GM12892 (cell line): ENCODE measurements at regions not wholly inside any gene's neighbourhood (a gene's known extent, or its start where the extent isn't known, plus 50 kb on each side); places are given as distances from the start of the nearest gene placed in this dataset.

Experiments used
- DNase-seq: peaks from one replicate; pipeline ENCODE4 v3.0.0; 2011; ENCODE audit not compliant: insufficient read length
- FAIRE-seq: peaks from 2 replicates; lab custom pipeline; 2011; peaks lifted over from hg19 to GRCh38; lab: Jason Lieb, UNC
- POLR2A ChIP-seq: IDR thresholded peaks from 2 replicates; pipeline ENCODE4 v1.6.1; 2011; ENCODE audit warnings: low read depth, low read length, control low read depth
- POLR2AphosphoS5 ChIP-seq: IDR thresholded peaks from 2 replicates; pipeline ENCODE4 v1.6.1; 2011; ENCODE audit warnings: low read depth, low read length, control low read depth
- TAF1 ChIP-seq: IDR thresholded peaks from 2 replicates; pipeline ENCODE4 v1.6.1; 2011; ENCODE audit warnings: low read depth, mild to moderate bottlenecking, control low read depth, low read length, borderline replicate concordance

DNA sequence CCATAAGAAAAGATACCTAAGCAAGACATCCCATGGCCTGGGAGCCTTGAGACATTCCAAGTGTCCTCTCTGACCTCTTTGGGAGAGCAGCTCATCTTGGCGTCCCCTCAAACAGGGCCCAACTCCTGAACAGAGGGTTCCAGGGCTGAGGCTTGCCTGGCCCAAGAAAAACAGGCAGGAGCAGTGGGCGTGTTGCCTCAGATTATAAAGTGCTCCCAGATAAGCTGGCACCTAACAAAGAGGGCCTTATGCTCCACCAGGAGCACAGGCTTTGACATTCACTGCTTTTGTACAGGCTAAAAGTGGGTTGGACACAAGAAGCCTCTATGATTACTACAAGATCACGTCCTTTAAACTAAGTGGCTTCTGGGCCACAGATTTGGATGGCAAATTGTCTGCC, 193.1 kb downstream of the FGFR2 start:
- no peak for FAIRE-seq
- TF ChIP-seq POLR2A (no peak), POLR2AphosphoS5 (no peak), TAF1 (no peak)

DNA sequence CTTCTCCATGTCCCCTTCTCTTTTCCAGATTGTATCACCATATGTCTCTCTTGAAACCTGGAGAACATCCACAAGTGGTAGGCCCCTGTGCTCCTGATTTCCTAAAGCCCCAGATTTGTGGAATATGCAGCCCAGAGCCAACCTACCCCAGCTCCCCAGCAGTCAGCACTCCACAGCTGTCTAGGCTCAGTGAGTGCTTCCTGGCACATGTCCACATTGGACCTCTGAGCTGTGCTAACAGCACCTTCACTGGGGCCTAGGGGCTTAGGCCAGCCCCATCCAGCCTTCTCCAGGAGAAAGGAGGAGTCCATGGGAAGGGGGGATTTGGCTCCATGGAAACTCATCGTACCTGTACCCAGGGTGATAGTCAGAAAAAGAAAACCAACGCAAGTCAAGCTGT, 192.7 kb downstream of the FGFR2 start:
- FAIRE-seq = no peak
- TF ChIP-seq POLR2A (no peak), POLR2AphosphoS5 (no peak), TAF1 (no peak)
- no peak for DNase-seq

More for the DNA sequence above, 193.1 kb downstream of the FGFR2 start:
- no peak for DNase-seq

DNA sequence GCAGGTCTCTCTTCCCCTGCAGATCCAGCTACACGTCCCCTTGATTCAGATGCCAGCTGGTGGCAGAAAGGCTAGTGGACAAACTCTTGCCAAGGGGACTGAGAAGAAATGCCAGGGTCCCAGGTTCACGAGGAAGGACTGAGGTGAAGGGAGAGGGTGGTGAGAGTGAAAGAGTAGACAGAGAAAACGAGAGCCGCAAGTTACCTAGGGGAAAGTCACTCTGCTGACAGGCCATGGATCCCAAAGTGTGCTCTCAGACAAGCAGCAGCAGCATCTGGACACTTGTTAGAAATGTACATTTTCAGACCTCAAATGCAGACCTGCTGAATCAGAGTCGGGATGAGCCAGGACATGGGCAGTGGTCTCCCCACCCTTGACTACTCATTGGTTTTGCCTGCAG, 192.3 kb downstream of the FGFR2 start:
- TF ChIP-seq TAF1 (no peak), POLR2A (no peak), POLR2AphosphoS5 (no peak)
- no peak for FAIRE-seq
- DNase-seq = no peak

DNA sequence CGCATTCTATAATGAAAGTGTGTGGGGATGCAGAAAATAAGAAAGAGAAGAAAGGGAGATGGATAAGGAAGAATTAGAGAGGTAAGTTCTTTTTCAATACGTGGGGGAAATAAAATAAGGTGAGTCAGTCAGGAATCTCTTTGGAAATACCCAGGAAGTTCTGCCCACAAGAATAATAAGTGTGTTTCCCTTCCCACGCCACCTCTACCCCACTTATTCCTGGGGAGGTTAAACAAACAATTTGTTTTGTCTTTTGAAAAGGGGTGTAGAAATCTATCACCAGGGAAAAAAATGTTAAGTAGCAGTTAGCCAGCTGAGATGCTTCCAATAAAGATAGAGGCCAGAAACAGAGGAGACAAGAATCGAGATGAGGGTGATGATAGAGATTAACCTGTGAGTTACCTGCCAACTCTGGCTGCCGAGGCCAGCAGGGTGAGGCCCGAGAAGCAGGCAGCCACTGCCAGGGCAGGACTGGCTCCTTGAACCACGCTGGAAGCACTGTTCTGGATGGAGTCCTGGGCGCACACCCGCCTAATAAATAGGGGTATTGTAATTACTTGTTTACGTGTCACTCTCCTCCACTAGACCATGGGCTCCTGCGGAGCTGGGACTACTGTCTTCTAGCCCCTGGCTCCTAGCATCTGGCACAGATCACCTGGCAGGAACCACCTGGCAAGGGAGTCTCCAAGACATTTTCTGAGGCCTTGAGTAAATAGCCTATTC, 191.3 kb downstream of the FGFR2 start:
- DNase-seq (no peak), FAIRE-seq (no peak)
- TF ChIP-seq TAF1 (no peak), POLR2AphosphoS5 (no peak), POLR2A (no peak)

DNA sequence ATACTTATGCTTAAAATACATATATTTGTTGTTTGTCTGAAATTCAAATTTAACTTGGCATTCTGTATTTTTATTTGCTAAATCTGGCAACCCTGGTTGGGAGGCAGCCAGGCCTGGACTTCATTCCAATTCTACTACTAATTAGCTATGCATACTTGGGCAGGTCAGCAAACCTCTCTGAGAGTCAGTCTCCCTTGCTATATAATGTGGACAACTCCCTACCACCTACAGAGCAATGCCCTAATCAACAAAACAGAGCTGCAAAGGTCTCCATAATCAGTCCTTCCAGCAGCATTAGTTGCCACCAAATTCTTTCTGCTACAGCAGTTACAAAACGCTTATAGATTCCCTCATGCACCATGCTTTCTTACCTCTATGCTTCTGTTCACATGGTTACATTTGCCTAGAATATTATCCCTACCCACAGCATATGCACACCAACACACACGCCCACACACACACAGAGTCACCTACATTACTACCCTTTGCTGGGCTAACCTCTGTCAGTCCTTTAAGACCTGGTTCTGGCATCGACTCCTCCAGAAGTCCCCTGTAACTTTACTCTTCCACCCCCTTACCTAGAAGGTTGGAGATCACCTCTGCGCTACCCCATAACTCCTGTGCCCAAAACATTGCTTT, 188.7 kb downstream of the FGFR2 start:
- TF ChIP-seq POLR2AphosphoS5 (no peak), TAF1 (no peak), POLR2A (no peak)
- no peak for FAIRE-seq
- no peak for DNase-seq

DNA sequence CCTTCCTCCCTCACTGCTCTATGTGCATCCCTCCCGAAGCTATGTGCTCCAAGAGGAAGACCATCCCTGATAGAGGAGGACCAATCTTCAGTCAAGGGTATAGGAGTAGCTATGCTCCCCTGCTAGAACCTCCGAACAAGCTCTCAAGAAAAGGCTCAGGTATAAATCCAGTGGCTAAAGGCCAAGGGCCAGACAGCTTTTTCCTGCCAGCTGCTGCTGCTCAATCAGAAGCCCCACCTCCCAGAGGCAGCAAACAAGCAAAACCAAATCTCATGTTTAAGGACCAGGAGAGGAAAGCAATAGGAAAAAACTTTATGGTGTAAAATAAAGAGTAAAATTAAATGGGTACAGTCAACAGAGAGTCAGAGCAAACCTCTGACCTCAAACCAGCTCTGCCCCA, 187.2 kb downstream of the FGFR2 start:
- no peak for DNase-seq
- no peak for TF ChIP-seq POLR2A
- TF ChIP-seq POLR2AphosphoS5 = no peak
- no peak for FAIRE-seq

DNA sequence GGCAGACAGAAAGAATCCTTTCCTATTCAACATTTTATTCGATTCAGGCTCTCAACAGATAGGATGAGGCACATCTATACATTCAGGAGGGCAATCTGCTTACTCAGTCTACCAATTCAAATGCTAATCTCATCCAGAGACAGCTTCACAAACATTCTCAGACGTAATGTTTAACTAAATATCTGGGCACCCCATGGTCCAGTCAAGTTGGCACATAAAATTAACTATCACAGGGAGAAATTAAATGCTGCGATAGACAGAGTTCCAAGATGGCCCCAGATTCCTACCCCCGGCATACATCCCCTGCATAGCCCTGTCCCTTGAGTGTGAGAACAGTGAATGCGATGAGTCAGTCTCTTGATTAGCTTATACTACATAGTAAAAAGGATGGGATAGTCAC, 184.3 kb downstream of the FGFR2 start:
- TF ChIP-seq TAF1 (no peak), POLR2AphosphoS5 (no peak), POLR2A (no peak)
- DNase-seq (no peak), FAIRE-seq (no peak)

DNA sequence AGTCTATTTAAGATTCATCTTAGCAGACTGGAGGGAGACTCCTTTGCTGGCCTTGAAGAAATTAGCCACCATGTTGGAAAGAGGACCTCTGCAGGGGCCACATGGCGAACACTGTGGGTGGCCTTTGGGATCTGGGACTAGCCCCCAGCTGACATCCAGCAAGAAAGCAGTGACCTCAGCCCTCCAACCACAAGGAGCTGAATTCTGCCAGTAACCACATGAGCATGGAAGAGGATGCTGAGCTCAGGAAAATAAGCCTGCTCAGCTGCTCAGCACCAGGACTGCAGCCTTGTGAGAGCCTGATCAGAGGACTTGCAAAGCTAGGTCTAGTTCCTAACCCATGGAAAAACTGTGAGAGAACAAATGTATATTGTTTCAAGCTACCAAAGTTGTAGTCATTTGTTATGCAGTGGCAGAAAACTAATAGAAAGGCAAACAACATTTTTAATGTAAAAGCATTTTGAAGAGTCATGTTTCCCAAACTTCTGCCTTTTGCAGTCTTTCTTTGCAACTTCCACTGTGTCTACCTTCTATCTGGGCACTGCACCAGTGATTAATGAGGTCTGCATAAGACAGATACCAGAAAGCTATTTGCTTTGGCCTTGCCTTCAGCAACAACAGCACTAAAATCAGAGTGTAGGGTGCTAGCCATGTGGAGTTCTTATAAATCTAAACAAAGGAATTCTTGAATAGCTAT, 183.7 kb downstream of the FGFR2 start:
- DNase-seq = no peak
- FAIRE-seq = no peak
- TF ChIP-seq TAF1 (no peak), POLR2AphosphoS5 (no peak), POLR2A (no peak)

DNA sequence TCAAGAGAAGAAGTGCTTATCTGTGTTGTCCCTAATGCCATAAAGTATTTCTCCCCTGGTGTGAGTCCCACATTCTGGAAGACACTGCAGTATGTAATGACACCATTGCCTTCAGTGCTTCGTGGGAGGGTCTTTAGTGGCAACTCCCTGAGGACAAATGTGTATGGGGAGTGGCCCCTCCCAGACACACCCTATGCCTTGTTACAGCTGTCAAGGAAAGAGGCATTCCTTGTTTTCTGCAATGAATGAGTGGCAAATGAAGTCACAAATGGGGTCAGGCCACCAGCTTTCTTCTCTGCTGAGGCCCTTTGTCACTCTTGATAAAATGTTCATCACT, 183.2 kb downstream of the FGFR2 start:
- TF ChIP-seq POLR2AphosphoS5 = no peak
- no peak for TF ChIP-seq TAF1
- TF ChIP-seq POLR2A = no peak
- DNase-seq (no peak), FAIRE-seq (no peak)

DNA sequence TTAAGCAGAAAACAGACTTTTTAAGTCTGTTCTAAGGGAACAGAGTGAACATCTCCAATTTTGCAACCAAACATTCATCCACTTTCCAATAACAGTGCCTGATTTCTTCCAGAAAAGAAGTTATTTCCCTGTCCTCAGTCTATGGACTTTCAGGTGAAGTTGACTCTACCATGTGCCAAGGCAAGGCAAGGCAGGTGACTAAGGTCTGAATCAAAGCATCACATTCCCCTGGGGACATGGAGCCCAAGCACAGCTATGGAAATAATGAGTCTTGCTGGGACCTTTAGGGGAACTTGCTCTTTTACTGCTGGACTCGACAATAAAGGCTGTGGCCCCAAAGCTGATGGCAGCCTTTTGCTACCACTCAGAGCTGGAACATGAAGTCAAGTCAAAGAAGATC, 182.2 kb downstream of the FGFR2 start:
- TF ChIP-seq POLR2AphosphoS5 (no peak), POLR2A (no peak), TAF1 (no peak)
- FAIRE-seq (no peak), DNase-seq (no peak)

DNA sequence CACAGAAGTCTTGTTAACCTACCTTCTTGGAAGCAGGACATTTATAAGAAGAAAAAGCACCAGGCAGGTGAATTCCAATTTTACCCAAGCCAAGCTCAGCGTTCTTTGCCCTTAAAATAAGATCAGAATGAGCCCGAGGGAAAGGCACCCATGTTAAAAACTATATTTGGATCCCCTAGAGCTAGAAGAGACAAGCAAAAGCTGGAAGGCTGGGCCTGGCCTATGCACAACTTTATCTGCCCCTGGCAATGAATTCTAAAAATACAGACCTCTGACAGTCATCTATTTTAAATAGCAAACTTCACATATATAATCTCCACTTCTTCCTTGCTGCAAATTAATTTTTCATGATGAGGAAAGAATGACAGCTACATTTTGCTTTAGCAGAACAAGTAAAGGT, 180.9 kb downstream of the FGFR2 start:
- FAIRE-seq = no peak
- no peak for TF ChIP-seq POLR2A
- TF ChIP-seq TAF1 = no peak
- no peak for TF ChIP-seq POLR2AphosphoS5

DNA sequence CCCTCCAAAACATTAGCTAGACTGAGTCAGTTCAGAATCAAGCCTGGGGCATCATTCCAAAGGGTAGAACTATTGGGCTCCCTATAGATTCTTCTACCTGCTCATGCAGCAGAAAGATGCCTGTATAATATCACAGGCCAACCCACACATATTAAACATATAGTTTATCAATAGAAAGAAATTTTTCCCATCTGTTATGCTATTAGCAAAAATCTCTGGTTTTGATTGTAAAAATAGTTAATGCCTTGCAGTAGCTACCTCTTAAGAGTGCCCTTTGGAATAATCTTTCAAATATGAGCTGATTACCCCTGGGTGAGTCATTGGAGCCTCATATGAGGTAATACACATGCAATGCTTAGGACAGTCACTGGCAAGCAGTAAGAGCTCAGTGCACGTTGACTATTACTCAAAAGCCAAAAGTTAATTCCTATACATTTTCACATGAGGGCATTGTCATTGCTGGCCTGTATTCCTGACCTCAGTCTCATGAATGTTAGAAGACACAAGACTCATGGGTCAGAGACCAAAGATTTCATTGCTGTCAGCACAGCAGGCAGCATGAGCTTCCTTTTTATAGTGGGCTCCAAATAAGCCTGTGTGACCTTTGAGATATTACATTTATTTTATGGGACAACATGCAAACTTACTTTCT, 180.0 kb downstream of the FGFR2 start:
- DNase-seq (no peak), FAIRE-seq (no peak)
- TF ChIP-seq TAF1 (no peak), POLR2AphosphoS5 (no peak), POLR2A (no peak)

More for the DNA sequence above, 180.9 kb downstream of the FGFR2 start:
- DNase-seq = no peak
